Ovary (tissue), 7 donors: ENCODE measurements at regions not wholly inside any gene's neighbourhood (a gene's known extent, or its start where the extent isn't known, plus 50 kb on each side); places are given as distances from the start of the nearest gene placed in this dataset.
"Not testable (repeated sequence)": the region's sequence is repeated elsewhere in the genome, so short reads cannot be mapped to it uniquely, and the experiment has no call there.

Source experiments
- DNase-seq, 5 donors: peaks; one replicate each; pipeline ENCODE4 v3.0.0-alpha.2; 2019 to 2020
- H3K27ac ChIP-seq, 2 donors: fragments of 200-600 bp; one replicate each; pipeline versions ENCODE4 v1.5.1 to v1.8.0; 2019 to 2022
- H3K27me3 ChIP-seq: fragments of 200-600 bp; one replicate; pipeline ENCODE4 v1.8.0; 2022
- H3K36me3 ChIP-seq: fragments of 200-600 bp; sonication (generic); one replicate; pipeline ENCODE4 v1.5.1; 2019
- H3K4me1 ChIP-seq: one replicate; pipeline ENCODE4 v1.8.1; 2013; ENCODE audit warnings: mild to moderate bottlenecking, moderate library complexity; ENCODE audit not compliant: insufficient read depth
- H3K4me3 ChIP-seq: fragments of 200-600 bp; sonication (generic); one replicate; pipeline ENCODE4 v1.5.1; 2017
- H3K9me3 ChIP-seq, 2 donors: fragments of 200-600 bp in 1 of 2; sonication (generic) in 1 of 2; one replicate each; pipeline versions ENCODE4 v1.5.1 to v1.8.1; 2013 to 2019; ENCODE audit warnings: mild to moderate bottlenecking in 1 of 2, moderate library complexity in 1 of 2
- CTCF ChIP-seq, 3 donors: fragments of 450-650 bp in 2 of 3; fragments of 200-600 bp in 1 of 3; IDR thresholded peaks; one replicate each; pipeline versions ENCODE4 v1.5.1 to v1.8.0; 2016 to 2022; ENCODE audit warnings: antibody characterized with exemption in 3 of 3, mild to moderate bottlenecking in 1 of 3
- EP300 ChIP-seq: sonication (generic); formaldehyde crosslinking; IDR thresholded peaks from one replicate; pipeline ENCODE4 v1.6.1; 2017; ENCODE audit warnings: antibody characterized with exemption
- POLR2A ChIP-seq: fragments of 450-650 bp; IDR thresholded peaks from one replicate; pipeline ENCODE4 v1.6.1; 2017; ENCODE audit warnings: antibody characterized with exemption, mild to moderate bottlenecking, moderate library complexity
- WGBS, 3 donors: extraction: QIAGEN DNeasy Blood & Tissue Kit in 1 of 3; methylation state at CpG; one replicate each; pipeline versions ENCODE4 v1.1.5 to v1.1.7; 2013 to 2017; 5-methylcytosine and 5-hydroxymethylcytosine counted together
- intact Hi-C, 4 donors: fragments of 100-400 bp; cut with DNase I; formaldehyde crosslinking; loops; one replicate each; pipeline versions ENCODE4 v1.11.0 to v1.15.1; 2022 to 2023
- donor health status: DM: no; HTN: no; CAD: no; lungs with moderate emphysema.
- donor health status: DM: no; HTN: no; CAD: no.
- donor health status: Bipolar disorder and iron deficiency.
- donor health status: DM: no; HTN: no; CAD: no.
- donor health status: DM: yes; HTN: yes; CAD: no.

GRCh38 chr4:107366900-107367299 is 330.8 kb upstream of the DKK2 start:
- no peak overlapping the region for H3K4me3 ChIP-seq
- no peaks in the 10 kb centered on the region for H3K9me3 ChIP-seq
- TF ChIP-seq POLR2A (no peak), CTCF (IDR thresholded peaks at IDR 0.05) (no peak), EP300 (no peak)
- H3K27me3 ChIP-seq: no peaks in the 10 kb centered on the region
- H3K4me1 ChIP-seq: no peaks in the 10 kb centered on the region
- no peak for DNase-seq
- H3K36me3 ChIP-seq: no peaks in the 10 kb centered on the region
- intact Hi-C loops: no loop called here
- no peak overlapping the region for H3K27ac ChIP-seq

- Histone ChIP-seq H3K27ac (no peak overlapping the region), H3K9me3 (no peaks in the 10 kb centered on the region), H3K4me3 (no peak overlapping the region), H3K27me3 (no peaks in the 10 kb centered on the region), H3K4me1 (no peaks in the 10 kb centered on the region), H3K36me3 (no peaks in the 10 kb centered on the region)
- intact Hi-C loops: no loop called here
- no peak for DNase-seq
- no peak for TF ChIP-seq CTCF (IDR thresholded peaks at IDR 0.05)
- TF ChIP-seq EP300: no peak
- TF ChIP-seq POLR2A: no peak
- 36 to 61% (median 51%) methylated on average over 5 of the region's 5 CpGs for WGBS, 3 donors
Measured at GRCh38 chr4:107366016-107366735, 330.1 kb upstream of the DKK2 start.

DNA sequence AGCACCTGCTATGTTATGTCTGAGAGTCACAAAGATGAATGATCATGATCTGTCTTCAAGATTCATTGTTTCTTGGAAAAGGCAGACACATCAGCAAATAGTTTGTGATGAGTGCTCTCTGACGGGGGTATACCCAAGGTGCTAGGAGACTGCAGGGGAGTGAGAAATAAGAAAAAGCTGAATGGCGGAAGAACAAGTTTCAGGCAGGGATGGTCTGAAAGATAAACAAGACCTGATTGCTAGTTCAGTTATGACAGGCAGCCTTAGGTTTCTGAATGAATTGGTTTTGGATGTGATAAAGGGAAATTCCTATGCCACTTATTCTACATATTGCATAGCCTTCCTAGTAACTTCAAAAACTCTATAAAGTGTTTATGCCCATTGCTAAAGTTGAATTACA is 327.0 kb upstream of the DKK2 start:
- no peak overlapping the region for H3K27ac ChIP-seq
- H3K27me3 ChIP-seq: no peaks in the 10 kb centered on the region
- no peak for DNase-seq
- intact Hi-C loops: no loop called here
- no peaks in the 10 kb centered on the region for H3K4me1 ChIP-seq
- H3K36me3 ChIP-seq: no peaks in the 10 kb centered on the region
- no peak for TF ChIP-seq CTCF (IDR thresholded peaks at IDR 0.05)
- no peak for TF ChIP-seq POLR2A
- TF ChIP-seq EP300: no peak
- H3K9me3 ChIP-seq: no peaks in the 10 kb centered on the region
- 57 to 75% (median 62%) methylated on average over 2 of the region's 2 CpGs for WGBS, 3 donors
- no peak overlapping the region for H3K4me3 ChIP-seq

- Histone ChIP-seq H3K4me3 (no peak overlapping the region), H3K27me3 (no peaks in the 10 kb centered on the region), H3K9me3 (no peaks in the 10 kb centered on the region), H3K27ac (no peak overlapping the region), H3K36me3 (no peaks in the 10 kb centered on the region), H3K4me1 (no peaks in the 10 kb centered on the region)
- TF ChIP-seq POLR2A: no peak
- no peak for TF ChIP-seq EP300
- DNase-seq: no peak
- WGBS, 3 donors: 87 to 92% (median 88%) methylated on average over 1 of the region's 1 CpG
- intact Hi-C loops: no loop called here
Measured at GRCh38 chr4:107359208-107359607, 323.1 kb upstream of the DKK2 start.

GRCh38 chr4:107354304-107354703 is 318.2 kb upstream of the DKK2 start:
- H3K27me3 ChIP-seq, H3K36me3 ChIP-seq, intact Hi-C loops, H3K27ac ChIP-seq, H3K4me1 ChIP-seq, H3K9me3 ChIP-seq, H3K4me3 ChIP-seq, DNase-seq: not testable (repeated sequence)
- 67 to 87% (median 76%) methylated on average over 11 of the region's 11 CpGs for WGBS, 3 donors
